Vagina (tissue), 2 donors: ENCODE measurements at regions not wholly inside any gene's neighbourhood (a gene's known extent, or its start where the extent isn't known, plus 50 kb on each side); places are given as distances from the start of the nearest gene placed in this dataset.

Source experiments
- POLR2AphosphoS5 ChIP-seq, 2 donors: sonication (generic); formaldehyde crosslinking; IDR thresholded peaks; one replicate each; pipeline ENCODE4 v1.9.0; 2017; ENCODE audit warnings: antibody characterized with exemption in 2 of 2, mild to moderate bottlenecking in 2 of 2, low read depth in 1 of 2; ENCODE audit not compliant: insufficient read depth in 1 of 2
- TF ChIP-seq, protein P1 (sequence below), 3 experiments: fragments of 450-650 bp in 2 of 3; fragments of 200-600 bp in 1 of 3; sonication (generic) in 1 of 3; IDR thresholded peaks; one replicate each; pipeline ENCODE4 v1.5.1; 2017 to 2019; ENCODE audit warnings: antibody characterized with exemption in 3 of 3, mild to moderate bottlenecking in 2 of 3, moderate library complexity in 2 of 3

DNA sequence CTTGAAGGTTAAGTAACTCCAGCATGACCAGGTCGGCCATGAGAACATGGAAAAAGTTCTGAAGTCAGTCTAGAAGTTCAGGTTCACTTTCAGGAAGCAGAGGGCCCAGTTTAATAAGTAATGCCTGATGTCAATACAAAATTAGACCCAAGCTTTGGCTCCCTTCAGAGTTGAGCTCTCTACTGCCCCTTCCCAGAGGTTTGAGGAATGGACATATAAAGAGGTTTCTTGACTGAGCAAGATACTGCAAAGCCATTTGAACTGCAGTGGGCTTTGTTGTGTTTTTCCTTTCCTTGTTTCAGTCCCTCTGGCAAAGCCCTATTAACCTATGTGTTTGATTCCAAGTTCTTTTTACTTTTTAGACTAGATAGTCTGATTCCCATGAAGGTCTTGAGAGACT lies 97.8 kb upstream of the PREP start:
- TF ChIP-seq, protein P1, sequence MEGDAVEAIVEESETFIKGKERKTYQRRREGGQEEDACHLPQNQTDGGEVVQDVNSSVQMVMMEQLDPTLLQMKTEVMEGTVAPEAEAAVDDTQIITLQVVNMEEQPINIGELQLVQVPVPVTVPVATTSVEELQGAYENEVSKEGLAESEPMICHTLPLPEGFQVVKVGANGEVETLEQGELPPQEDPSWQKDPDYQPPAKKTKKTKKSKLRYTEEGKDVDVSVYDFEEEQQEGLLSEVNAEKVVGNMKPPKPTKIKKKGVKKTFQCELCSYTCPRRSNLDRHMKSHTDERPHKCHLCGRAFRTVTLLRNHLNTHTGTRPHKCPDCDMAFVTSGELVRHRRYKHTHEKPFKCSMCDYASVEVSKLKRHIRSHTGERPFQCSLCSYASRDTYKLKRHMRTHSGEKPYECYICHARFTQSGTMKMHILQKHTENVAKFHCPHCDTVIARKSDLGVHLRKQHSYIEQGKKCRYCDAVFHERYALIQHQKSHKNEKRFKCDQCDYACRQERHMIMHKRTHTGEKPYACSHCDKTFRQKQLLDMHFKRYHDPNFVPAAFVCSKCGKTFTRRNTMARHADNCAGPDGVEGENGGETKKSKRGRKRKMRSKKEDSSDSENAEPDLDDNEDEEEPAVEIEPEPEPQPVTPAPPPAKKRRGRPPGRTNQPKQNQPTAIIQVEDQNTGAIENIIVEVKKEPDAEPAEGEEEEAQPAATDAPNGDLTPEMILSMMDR (IDR thresholded peaks at IDR 0.05), result no peak
- TF ChIP-seq POLR2AphosphoS5 (IDR thresholded peaks at IDR 0.05; ENCODE audit: insufficient read depth in 1 of 2, low read depth in 1 of 2), result no peak
